WERI-Rb-1 (cell line): ENCODE measurements at regions not wholly inside any gene's neighbourhood (a gene's known extent, or its start where the extent isn't known, plus 50 kb on each side); places are given as distances from the start of the nearest gene placed in this dataset.

Experiments used
- DNase-seq: peaks from one replicate; pipeline ENCODE4 v3.0.0-alpha.2; 2020
- H3K27ac ChIP-seq: fragments of 250-450 bp; sonication (Bioruptor Pico); 2 replicates; pipeline ENCODE4 v1.5.1; 2020; ENCODE audit warnings: mild to moderate bottlenecking, moderate library complexity
- H3K27me3 ChIP-seq: fragments of 250-450 bp; sonication (Bioruptor Pico); 2 replicates; pipeline ENCODE4 v1.5.1; 2021; ENCODE audit warnings: mild to moderate bottlenecking, low read depth, moderate library complexity; ENCODE audit not compliant: insufficient read depth, severe bottlenecking
- H3K36me3 ChIP-seq: fragments of 250-450 bp; sonication (Bioruptor Pico); 2 replicates; pipeline ENCODE4 v1.5.1; 2020; ENCODE audit warnings: mild to moderate bottlenecking, moderate library complexity
- H3K4me3 ChIP-seq: 2 replicates; pipeline ENCODE4 v1.5.1; 2011; ENCODE audit warnings: low read depth, mild to moderate bottlenecking, control low read depth, low read length
- H3K9me3 ChIP-seq: fragments of 250-450 bp; sonication (Bioruptor Pico); 2 replicates; pipeline ENCODE4 v1.5.1; 2021; ENCODE audit warnings: mild to moderate bottlenecking, moderate library complexity; ENCODE audit not compliant: severe bottlenecking
- CTCF ChIP-seq: IDR thresholded peaks from 2 replicates; pipeline ENCODE4 v1.5.1; 2011; ENCODE audit warnings: low read depth, mild to moderate bottlenecking, control low read depth, inconsistent platforms, low read length

GRCh38 chr9:79387101-79387835 is 184.5 kb upstream of the TLE4 start:
- no peaks in the 10 kb centered on the region for H3K27me3 ChIP-seq
- H3K27ac ChIP-seq = no peak overlapping the region
- DNase-seq = no peak
- H3K9me3 ChIP-seq = no peaks in the 10 kb centered on the region
- H3K4me3 ChIP-seq = no peak overlapping the region
- no peaks in the 10 kb centered on the region for H3K36me3 ChIP-seq
- TF ChIP-seq CTCF = no peak

- no peaks in the 10 kb centered on the region for H3K9me3 ChIP-seq
- TF ChIP-seq CTCF = no peak
- H3K27ac ChIP-seq = no peak overlapping the region
- no peaks in the 10 kb centered on the region for H3K36me3 ChIP-seq
- no peak for DNase-seq
- no peaks in the 10 kb centered on the region for H3K27me3 ChIP-seq
- H3K4me3 ChIP-seq = no peak overlapping the region
Observed at GRCh38 chr9:79390077-79390698, 181.6 kb upstream of the TLE4 start.

GRCh38 chr9:79390781-79391770 is 180.7 kb upstream of the TLE4 start:
- no peaks in the 10 kb centered on the region for H3K9me3 ChIP-seq
- no peaks in the 10 kb centered on the region for H3K27me3 ChIP-seq
- DNase-seq = no peak

GRCh38 chr9:79395228-79395627 is 176.5 kb upstream of the TLE4 start:
- no peak for DNase-seq
- Histone ChIP-seq H3K4me3 (no peak overlapping the region), H3K36me3 (no peaks in the 10 kb centered on the region), H3K9me3 (no peaks in the 10 kb centered on the region), H3K27ac (no peak overlapping the region), H3K27me3 (no peaks in the 10 kb centered on the region)
- no peak for TF ChIP-seq CTCF

More at GRCh38 chr9:79390781-79391770, 180.7 kb upstream of the TLE4 start:
- no peaks in the 10 kb centered on the region for H3K36me3 ChIP-seq
- TF ChIP-seq CTCF = no peak
- H3K4me3 ChIP-seq = no peak overlapping the region
- no peak overlapping the region for H3K27ac ChIP-seq

GRCh38 chr9:79395755-79396154 is 176.0 kb upstream of the TLE4 start:
- Histone ChIP-seq H3K27ac (no peak overlapping the region), H3K36me3 (no peaks in the 10 kb centered on the region), H3K9me3 (no peaks in the 10 kb centered on the region), H3K4me3 (no peak overlapping the region), H3K27me3 (no peaks in the 10 kb centered on the region)
- no peak for DNase-seq
- no peak for TF ChIP-seq CTCF
